Hematopoietic multipotent progenitor cell (in vitro differentiated cells): ENCODE measurements at regions not wholly inside any gene's neighbourhood (a gene's known extent, or its start where the extent isn't known, plus 50 kb on each side); places are given as distances from the start of the nearest gene placed in this dataset.

Source experiments
- DNase-seq, 3 donors: peaks; one replicate each; pipeline ENCODE4 v3.0.0-alpha.2; 2011 to 2015; ENCODE audit warnings: low read depth in 2 of 3, low spot score in 2 of 3

- DNase-seq: no peak
Measured at GRCh38 chr4:28117084-28117682, 1256.5 kb downstream of the STIM2 start.

- DNase-seq: no peak
Measured at GRCh38 chr4:28146191-28146590, 1285.5 kb downstream of the STIM2 start.

GRCh38 chr4:28148221-28148620 lies 1287.6 kb downstream of the STIM2 start:
- no peak for DNase-seq

GRCh38 chr4:28149762-28150161 lies 1289.1 kb downstream of the STIM2 start:
- DNase-seq: no peak

GRCh38 chr4:28151314-28151713 lies 1290.7 kb downstream of the STIM2 start:
- no peak for DNase-seq

- no peak for DNase-seq
Measured at GRCh38 chr4:28167411-28167810, 1306.8 kb downstream of the STIM2 start.

GRCh38 chr4:28176942-28177341 lies 1316.3 kb downstream of the STIM2 start:
- no peak for DNase-seq

GRCh38 chr4:28177641-28178040 lies 1317.0 kb downstream of the STIM2 start:
- DNase-seq: no peak

GRCh38 chr4:28179126-28179525 lies 1318.5 kb downstream of the STIM2 start:
- no peak for DNase-seq

GRCh38 chr4:28209371-28209924 lies 1348.8 kb downstream of the STIM2 start:
- DNase-seq: no peak

- no peak for DNase-seq
Measured at GRCh38 chr4:28211676-28212470, 1351.2 kb downstream of the STIM2 start.

- no peak for DNase-seq
Measured at GRCh38 chr4:28221536-28221935, 1360.9 kb downstream of the STIM2 start.

- no peak for DNase-seq
Measured at GRCh38 chr4:28225050-28225449, 1364.4 kb downstream of the STIM2 start.

GRCh38 chr4:28225689-28226353 lies 1365.2 kb downstream of the STIM2 start:
- DNase-seq: no peak

- no peak for DNase-seq
Measured at GRCh38 chr4:28226962-28227361, 1366.3 kb downstream of the STIM2 start.

GRCh38 chr4:28227764-28228163 lies 1367.1 kb downstream of the STIM2 start:
- DNase-seq: no peak

GRCh38 chr4:28228561-28229491 lies 1368.2 kb downstream of the STIM2 start:
- no peak for DNase-seq

- DNase-seq: no peak
Measured at GRCh38 chr4:28232376-28232775, 1371.7 kb downstream of the STIM2 start.

GRCh38 chr4:28232951-28233350 lies 1372.3 kb downstream of the STIM2 start:
- no peak for DNase-seq

GRCh38 chr4:28233724-28234123 lies 1373.1 kb downstream of the STIM2 start:
- no peak for DNase-seq
